HUES64 (cell line): ENCODE measurements at regions not wholly inside any gene's neighbourhood (a gene's known extent, or its start where the extent isn't known, plus 50 kb on each side); places are given as distances from the start of the nearest gene placed in this dataset.

Experiments used
- H3K27ac ChIP-seq: 2 replicates; pipeline ENCODE4 v1.7.0; 2013; ENCODE audit warnings: low read depth, low read length, inconsistent platforms
- H3K27me3 ChIP-seq: 2 replicates; pipeline ENCODE4 v1.6.1; 2013; ENCODE audit warnings: mild to moderate bottlenecking, low read length; ENCODE audit not compliant: insufficient read depth
- H3K36me3 ChIP-seq: 2 replicates; pipeline ENCODE4 v1.6.1; 2013; ENCODE audit warnings: mild to moderate bottlenecking, low read length; ENCODE audit not compliant: insufficient read depth
- H3K4me1 ChIP-seq: 2 replicates; pipeline ENCODE4 v1.6.1; 2013; ENCODE audit warnings: mild to moderate bottlenecking, low read length, moderate library complexity; ENCODE audit not compliant: insufficient read depth
- H3K4me3 ChIP-seq: 2 replicates; pipeline ENCODE4 v1.5.1; 2013; ENCODE audit warnings: mild to moderate bottlenecking, low read length, moderate library complexity
- H3K9ac ChIP-seq: 2 replicates; pipeline ENCODE4 v1.6.1; 2013; ENCODE audit warnings: mild to moderate bottlenecking, low read depth, low read length
- H3K9me3 ChIP-seq: 2 replicates; pipeline ENCODE4 v1.6.1; 2013; ENCODE audit warnings: low read depth, low read length; ENCODE audit not compliant: insufficient read depth
- WGBS: fragments of 150-250, 120-280 bp; methylation state at CpG from one replicate; pipeline ENCODE4 v1.1.7; 2013; ENCODE audit warnings: missing lambda C conversion rate; 5-methylcytosine and 5-hydroxymethylcytosine counted together

- Histone ChIP-seq H3K36me3 (no peaks in the 10 kb centered on the region), H3K4me3 (no peak overlapping the region), H3K27ac (no peak overlapping the region), H3K27me3 (no peaks in the 10 kb centered on the region), H3K9ac (no peak overlapping the region), H3K9me3 (peaks cover 4% of the 10 kb centered on the region; the same call in 1 of the 2 replicates), H3K4me1 (no peaks in the 10 kb centered on the region)
- 71% methylated on average over 2 of the region's 2 CpGs for WGBS
Measured at GRCh38 chr10:28418069-28418468, 114.8 kb upstream of the WAC start.

DNA sequence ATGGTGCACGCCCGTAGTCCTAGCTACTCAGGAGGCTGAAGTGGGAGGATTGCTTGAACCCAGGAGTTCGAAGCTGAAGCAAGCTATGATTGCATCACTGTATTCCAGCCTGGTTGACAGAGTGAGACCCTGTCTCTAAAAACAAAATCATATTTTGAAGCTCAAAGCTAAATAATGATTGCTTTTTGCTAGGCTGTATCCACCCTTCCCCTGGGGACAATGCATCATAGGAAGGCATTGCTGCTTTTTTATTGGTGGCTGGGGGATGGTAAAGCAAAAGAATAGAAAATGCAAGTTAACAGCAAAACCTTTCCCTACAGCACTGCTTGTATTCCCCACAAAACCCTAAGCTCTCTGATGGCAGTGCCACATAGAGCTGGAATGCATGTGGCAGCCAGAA is 107.5 kb upstream of the WAC start:
- no peak overlapping the region for H3K4me3 ChIP-seq
- WGBS = 93% methylated on average over 3 of the region's 3 CpGs
- no peak overlapping the region for H3K9ac ChIP-seq
- H3K27ac ChIP-seq = no peak overlapping the region
- H3K27me3 ChIP-seq = no peaks in the 10 kb centered on the region
- no peaks in the 10 kb centered on the region for H3K36me3 ChIP-seq
- H3K4me1 ChIP-seq = no peaks in the 10 kb centered on the region
- no peaks in the 10 kb centered on the region for H3K9me3 ChIP-seq

DNA sequence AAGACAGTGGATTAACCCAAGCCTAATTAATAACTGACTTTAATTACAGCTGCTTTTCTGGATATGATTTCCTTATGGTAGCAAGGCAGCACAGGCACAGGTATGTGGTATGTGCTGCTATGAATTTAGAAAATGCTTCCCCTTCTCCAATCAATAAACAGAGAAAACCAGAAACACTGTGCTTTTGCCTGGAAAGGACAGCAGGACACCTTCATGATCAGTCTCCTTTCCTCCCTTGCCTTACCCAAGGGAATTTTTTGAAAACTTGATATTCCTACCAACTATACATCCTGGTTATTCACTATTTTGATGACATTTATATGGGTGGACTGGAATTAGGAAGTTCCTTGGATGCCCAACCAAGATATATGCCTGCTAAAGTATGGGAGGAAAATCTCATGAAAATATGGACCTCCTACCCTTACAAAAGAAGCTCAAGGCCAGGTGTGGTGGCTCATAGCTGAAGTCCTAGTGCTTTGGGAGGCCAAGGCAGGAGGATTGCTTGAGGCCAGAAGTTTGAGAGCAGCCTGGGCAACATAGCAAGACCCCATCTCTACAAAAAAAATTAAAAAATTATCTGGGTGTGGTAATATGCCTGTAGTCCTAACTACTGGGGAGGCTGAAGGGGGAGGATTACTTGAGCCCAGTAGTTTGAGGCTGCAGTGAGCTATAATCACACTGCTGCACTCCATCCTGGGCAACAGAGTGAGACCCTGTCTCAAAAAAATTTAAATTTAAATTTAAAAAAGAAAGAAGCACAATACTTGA is 106.3 kb upstream of the WAC start:
- no peaks in the 10 kb centered on the region for H3K36me3 ChIP-seq
- H3K9me3 ChIP-seq = no peaks in the 10 kb centered on the region
- H3K27me3 ChIP-seq = no peaks in the 10 kb centered on the region
- H3K27ac ChIP-seq = no peak overlapping the region
- no peak overlapping the region for H3K9ac ChIP-seq
- no peaks in the 10 kb centered on the region for H3K4me1 ChIP-seq
- H3K4me3 ChIP-seq = no peak overlapping the region

DNA sequence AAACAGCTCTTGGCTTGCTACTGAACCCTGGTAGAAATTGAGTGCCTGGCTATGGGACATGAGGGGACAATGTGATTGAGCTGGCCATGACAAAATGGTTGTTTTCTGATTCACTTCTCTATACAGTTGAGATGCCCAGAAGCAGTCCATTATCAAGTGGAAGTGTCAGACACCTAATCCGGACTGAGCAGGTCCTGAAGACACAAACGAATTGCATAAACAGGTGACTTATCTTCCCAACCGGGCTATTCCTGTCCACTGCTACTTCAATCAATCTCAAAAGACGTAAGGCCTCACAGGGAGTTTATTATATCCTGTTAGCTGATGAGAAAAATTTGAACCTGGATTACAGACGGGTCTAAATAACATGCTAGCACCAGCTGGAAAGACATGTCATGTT is 105.5 kb upstream of the WAC start:
- Histone ChIP-seq H3K4me1 (peaks cover 2% of the 10 kb centered on the region; the same call in 1 of the 2 replicates), H3K36me3 (no peaks in the 10 kb centered on the region), H3K27me3 (no peaks in the 10 kb centered on the region), H3K27ac (no peak overlapping the region), H3K9ac (no peak overlapping the region), H3K9me3 (no peaks in the 10 kb centered on the region), H3K4me3 (no peak overlapping the region)
- WGBS = 90% methylated on average over 5 of the region's 5 CpGs

DNA sequence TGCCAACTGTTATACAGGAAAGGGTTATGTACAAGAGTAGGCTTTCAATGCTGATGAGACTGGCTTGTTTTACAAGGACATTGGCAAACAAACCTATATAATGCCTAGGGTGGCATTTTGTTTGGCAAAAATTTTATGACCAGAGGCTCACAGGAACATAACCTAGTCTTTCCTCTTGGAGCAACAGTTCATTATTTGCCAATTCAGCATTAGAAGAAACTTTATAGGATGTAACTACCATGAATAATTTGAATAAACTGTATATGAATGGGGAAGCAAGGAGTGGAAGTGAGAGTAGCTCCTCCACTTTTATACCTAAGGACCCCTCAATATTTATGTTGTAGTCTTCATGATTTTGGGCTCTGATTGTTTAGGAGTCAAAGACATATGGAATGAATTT is 103.9 kb upstream of the WAC start:
- no peaks in the 10 kb centered on the region for H3K36me3 ChIP-seq
- peaks cover 2% of the 10 kb centered on the region; the same call in 1 of the 2 replicates for H3K4me1 ChIP-seq
- H3K27me3 ChIP-seq = no peaks in the 10 kb centered on the region
- no peaks in the 10 kb centered on the region for H3K9me3 ChIP-seq
- H3K27ac ChIP-seq = no peak overlapping the region
- H3K4me3 ChIP-seq = no peak overlapping the region
- no peak overlapping the region for H3K9ac ChIP-seq

DNA sequence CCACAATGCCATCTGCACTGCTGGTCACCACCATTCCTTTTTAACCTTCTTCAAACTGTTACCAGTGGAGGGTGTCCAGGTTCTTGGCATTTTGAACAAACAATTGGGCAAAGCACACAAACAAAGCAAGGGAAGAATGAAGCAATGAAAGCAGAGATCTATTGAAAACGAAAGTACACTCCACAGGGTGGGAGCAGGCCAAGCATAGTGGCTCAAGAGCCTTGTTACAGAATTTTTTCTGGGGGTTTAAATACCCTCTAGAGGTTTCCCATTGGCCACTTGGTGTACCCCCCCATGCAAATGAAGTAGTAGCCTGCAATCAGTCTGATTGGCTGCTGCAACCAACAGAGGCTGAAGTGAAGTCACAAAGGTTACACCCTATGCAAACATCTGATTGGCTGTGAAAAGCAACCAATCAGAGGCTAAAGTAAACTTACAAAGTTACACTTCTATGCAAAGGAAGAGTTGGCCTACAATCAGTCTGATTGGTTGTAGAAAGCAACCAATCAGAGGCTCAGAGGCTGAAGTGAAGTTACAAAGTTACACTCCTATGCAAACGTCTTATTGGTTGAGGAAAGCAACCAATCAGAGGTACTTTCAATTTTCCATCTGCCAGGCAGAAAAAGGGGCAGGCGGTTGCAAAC is 103.2 kb upstream of the WAC start:
- H3K9me3 ChIP-seq = no peaks in the 10 kb centered on the region
- no peak overlapping the region for H3K27ac ChIP-seq
- no peaks in the 10 kb centered on the region for H3K36me3 ChIP-seq
- no peak overlapping the region for H3K9ac ChIP-seq
- WGBS = 91% methylated on average over 3 of the region's 3 CpGs
- peaks cover 2% of the 10 kb centered on the region; the same call in 1 of the 2 replicates for H3K4me1 ChIP-seq
- H3K27me3 ChIP-seq = no peaks in the 10 kb centered on the region
- H3K4me3 ChIP-seq = no peak overlapping the region

DNA sequence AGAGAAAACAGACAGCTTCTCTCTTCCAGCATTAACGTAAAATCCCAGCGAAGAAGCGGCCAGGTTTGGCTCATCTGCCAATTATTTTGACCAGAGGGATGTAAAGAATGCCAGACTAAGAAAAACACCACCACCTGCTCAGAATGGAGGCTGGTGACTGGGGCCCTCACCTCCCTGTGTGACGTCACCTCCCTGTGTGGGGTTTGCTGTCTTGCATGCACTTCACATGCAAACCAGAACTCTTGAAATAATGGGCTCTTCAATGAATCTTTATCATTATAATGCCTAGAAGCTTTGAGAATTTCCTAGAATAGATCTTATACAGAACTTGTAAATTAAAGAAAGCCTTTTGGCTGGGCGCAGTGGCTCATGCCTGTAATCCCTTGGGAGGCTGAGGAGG is 101.8 kb upstream of the WAC start:
- Histone ChIP-seq H3K27ac (peak overlapping the region; percentile 53; the same call in 1 of the 2 replicates), H3K4me3 (no peak overlapping the region), H3K27me3 (no peaks in the 10 kb centered on the region), H3K4me1 (peaks cover 2% of the 10 kb centered on the region; the same call in 1 of the 2 replicates), H3K9me3 (no peaks in the 10 kb centered on the region), H3K36me3 (no peaks in the 10 kb centered on the region), H3K9ac (no peak overlapping the region)
- WGBS = 65% methylated on average over 5 of the region's 5 CpGs

- no peak overlapping the region for H3K27ac ChIP-seq
Measured at GRCh38 chr10:28432210-28432676, 100.7 kb upstream of the WAC start.

GRCh38 chr10:28434063-28434462 is 98.9 kb upstream of the WAC start:
- Histone ChIP-seq H3K36me3 (no peaks in the 10 kb centered on the region), H3K4me3 (no peak overlapping the region), H3K9me3 (no peaks in the 10 kb centered on the region), H3K27ac (no peak overlapping the region), H3K4me1 (peaks cover 2% of the 10 kb centered on the region; the same call in 1 of the 2 replicates), H3K9ac (no peak overlapping the region), H3K27me3 (no peaks in the 10 kb centered on the region)
- WGBS = 98% methylated on average over 3 of the region's 4 CpGs

More at GRCh38 chr10:28432210-28432676, 100.7 kb upstream of the WAC start:
- Histone ChIP-seq H3K27me3 (no peaks in the 10 kb centered on the region), H3K4me3 (no peak overlapping the region), H3K36me3 (no peaks in the 10 kb centered on the region), H3K9me3 (no peaks in the 10 kb centered on the region), H3K4me1 (peaks cover 2% of the 10 kb centered on the region; the same call in 1 of the 2 replicates), H3K9ac (no peak overlapping the region)
- 15% methylated on average over 9 of the region's 9 CpGs for WGBS

DNA sequence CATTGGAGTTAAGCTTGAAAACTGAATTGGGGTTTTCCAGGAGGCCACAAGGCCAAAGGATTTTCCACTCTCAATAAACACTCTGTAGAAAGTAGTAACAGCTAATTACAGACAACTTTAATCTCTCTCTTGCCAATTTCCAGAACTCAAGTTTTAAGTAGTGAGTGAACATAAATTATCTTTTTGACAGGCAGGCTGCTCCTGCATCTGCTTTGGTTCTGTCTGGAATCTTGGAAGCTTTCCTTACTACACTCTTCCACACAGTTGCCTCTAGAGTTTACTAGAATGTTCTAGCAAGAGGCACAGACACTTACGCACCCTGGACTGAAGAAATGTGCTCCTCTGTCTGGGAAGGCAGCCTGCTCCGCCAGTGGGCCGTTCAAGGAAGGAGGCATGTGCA is 90.5 kb upstream of the WAC start:
- no peaks in the 10 kb centered on the region for H3K36me3 ChIP-seq
- no peak overlapping the region for H3K4me3 ChIP-seq
- H3K27me3 ChIP-seq = no peaks in the 10 kb centered on the region
- WGBS = 96% methylated on average over 3 of the region's 3 CpGs
- H3K9me3 ChIP-seq = no peaks in the 10 kb centered on the region
- no peak overlapping the region for H3K9ac ChIP-seq
- H3K4me1 ChIP-seq = no peaks in the 10 kb centered on the region
- no peak overlapping the region for H3K27ac ChIP-seq

DNA sequence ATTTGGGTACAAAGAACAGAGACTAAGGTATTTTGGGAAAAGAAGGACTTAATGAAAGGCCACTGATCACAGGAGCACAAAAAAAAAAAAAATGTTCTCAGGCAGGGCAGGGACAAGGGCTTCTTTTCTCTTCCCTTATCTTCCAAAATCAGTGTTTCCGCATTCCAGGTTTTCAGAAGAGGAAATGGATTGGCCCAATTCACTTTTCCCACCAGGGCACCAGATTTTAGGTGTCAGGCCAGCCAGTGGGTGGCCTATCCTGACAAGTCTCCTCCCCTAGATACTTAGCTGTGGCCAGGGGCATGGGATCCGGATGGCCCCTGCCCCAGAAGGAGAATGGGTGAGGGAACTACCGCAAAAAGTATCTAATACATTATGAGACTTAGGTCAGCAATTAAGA is 88.9 kb upstream of the WAC start:
- WGBS = 75% methylated on average over 3 of the region's 3 CpGs
- Histone ChIP-seq H3K4me3 (no peak overlapping the region), H3K27me3 (no peaks in the 10 kb centered on the region), H3K27ac (no peak overlapping the region), H3K9ac (no peak overlapping the region), H3K36me3 (no peaks in the 10 kb centered on the region), H3K4me1 (no peaks in the 10 kb centered on the region), H3K9me3 (no peaks in the 10 kb centered on the region)
